GM12878 (cell line): ENCODE measurements at regions not wholly inside any gene's neighbourhood (a gene's known extent, or its start where the extent isn't known, plus 50 kb on each side); places are given as distances from the start of the nearest gene placed in this dataset.

Experiments
- ATAC-seq: fragments of 200-7000 bp; cut with Tn5 transposase; 3 replicates; pipeline ENCODE4 v1.9.1; 2020; ENCODE audit warnings: mild to moderate bottlenecking, moderate library complexity
- BruUV-seq: library from RNA; stranded (reverse); fragments of 400-500 nt; replicated peaks from 2 replicates; lab custom pipeline; 2021; lab: Mats Ljungman, UMichigan
- CTCF ChIA-PET: fragments of 300-600 bp; sonication (Branson Sonifier 250); formaldehyde crosslinking; extraction: SDS; loops from one replicate; lab custom pipeline; 2021; ENCODE audit warnings: inconsistent platforms; lab: Yijun Ruan, JAX
- POLR2A ChIA-PET: fragments of 350-600 bp; formaldehyde crosslinking; extraction: SDS; loops from one replicate; lab custom pipeline; 2021; ENCODE audit warnings: inconsistent platforms; lab: Charles Lee
- RAD21 ChIA-PET: fragments of 300-600 bp; sonication (Branson Sonifier 250); formaldehyde crosslinking; loops from one replicate; lab custom pipeline; 2023; ENCODE audit warnings: antibody characterized with exemption; ENCODE audit not compliant: unreplicated experiment; lab: Charles Lee
- SMC1A ChIA-PET: fragments of 300-600 bp; sonication (Branson Sonifier 250); formaldehyde crosslinking; loops from one replicate; lab custom pipeline; 2023; ENCODE audit not compliant: unreplicated experiment, uncharacterized antibody; lab: Charles Lee
- DNase-seq: peaks from one replicate; pipeline ENCODE4 v3.0.0-alpha.2; 2011; ENCODE audit warnings: low read depth, low spot score
- FAIRE-seq: peaks from 3 replicates; lab custom pipeline; 2011; peaks lifted over from hg19 to GRCh38; lab: Jason Lieb, UNC
- H2AFZ ChIP-seq: 2 replicates; pipeline ENCODE4 v1.6.0; 2011; ENCODE audit warnings: low read depth, low read length, control low read depth; ENCODE audit not compliant: control insufficient read depth
- H3K27ac ChIP-seq: 2 replicates; pipeline ENCODE4 v1.5.1; 2011; ENCODE audit warnings: control low read depth; ENCODE audit not compliant: control insufficient read depth, insufficient read depth
- H3K27me3 ChIP-seq, 2 experiments: replicated peaks in 1 of 2; 2 replicates each; pipeline versions ENCODE4 v1.6.0 to v1.6.1; 2011; ENCODE audit warnings: low read length in 1 of 2; ENCODE audit not compliant: control insufficient read depth in 2 of 2, insufficient read depth in 2 of 2
- H3K36me3 ChIP-seq, 2 experiments: 2 replicates each; pipeline ENCODE4 v1.5.1; 2011; ENCODE audit warnings: low read length in 1 of 2; ENCODE audit not compliant: control insufficient read depth in 2 of 2, insufficient read depth in 2 of 2
- H3K4me1 ChIP-seq: 2 replicates; pipeline ENCODE4 v1.6.1; 2011; ENCODE audit warnings: mild to moderate bottlenecking, low read length, moderate library complexity, mixed read lengths; ENCODE audit not compliant: control insufficient read depth, insufficient read depth
- H3K4me2 ChIP-seq: 2 replicates; pipeline ENCODE4 v1.6.0; 2011; ENCODE audit warnings: control low read depth; ENCODE audit not compliant: control insufficient read depth, insufficient read depth
- H3K4me3 ChIP-seq: fragments of 200-600 bp; sonication (generic); 2 replicates; pipeline ENCODE4 v1.5.1; 2016
- H3K79me2 ChIP-seq: 2 replicates; pipeline ENCODE4 v1.6.0; 2011; ENCODE audit warnings: low read length; ENCODE audit not compliant: control insufficient read depth, insufficient read depth
- H3K9ac ChIP-seq: 2 replicates; pipeline ENCODE4 v1.8.0; 2011; ENCODE audit warnings: low read length, control low read depth, mixed read lengths; ENCODE audit not compliant: control insufficient read depth, insufficient read depth
- H3K9me3 ChIP-seq: replicated peaks from 3 replicates; pipeline ENCODE4 v1.5.1; 2011; ENCODE audit warnings: mild to moderate bottlenecking, low read length; ENCODE audit not compliant: control insufficient read depth, insufficient read depth
- H4K20me1 ChIP-seq: 2 replicates; pipeline ENCODE4 v1.6.0; 2011; ENCODE audit not compliant: control insufficient read depth, insufficient read depth
- EP300 ChIP-seq, 2 experiments: fragments of 150-350 bp in 1 of 2; IDR thresholded peaks; 2 replicates each; pipeline ENCODE4 v1.6.1; 2011 to 2012; ENCODE audit warnings: low read depth in 2 of 2, low read length in 2 of 2, borderline replicate concordance in 1 of 2, improper control_type of control experiment in 1 of 2, inconsistent platforms in 1 of 2; ENCODE audit not compliant: control insufficient read depth in 1 of 2
- GABPA ChIP-seq: IDR thresholded peaks from 2 replicates; pipeline ENCODE4 v1.6.1; 2014; ENCODE audit warnings: antibody characterized with exemption, low read depth, mild to moderate bottlenecking, inconsistent platforms
- GATAD2B ChIP-seq: fragments of 450-650 bp; conservative IDR thresholded peaks from 2 replicates; pipeline ENCODE4 v1.6.1; 2017; ENCODE audit warnings: low read depth, mild to moderate bottlenecking, moderate library complexity
- HDAC2 ChIP-seq: fragments of 200-600 bp; sonication (generic); IDR thresholded peaks from 2 replicates; pipeline ENCODE4 v1.6.1; 2017
- JUNB ChIP-seq: IDR thresholded peaks from 2 replicates; pipeline ENCODE4 v1.6.1; 2016; ENCODE audit warnings: antibody characterized with exemption, mild to moderate bottlenecking
- KDM1A ChIP-seq: fragments of 200-600 bp; sonication (generic); IDR thresholded peaks from 2 replicates; pipeline ENCODE4 v1.6.1; 2016; ENCODE audit warnings: borderline replicate concordance
- POLR2AphosphoS5 ChIP-seq: IDR thresholded peaks from 2 replicates; pipeline ENCODE4 v1.6.1; 2011; ENCODE audit warnings: mild to moderate bottlenecking, low read length, inconsistent platforms
- STAT1 ChIP-seq: fragments of 450-650 bp; conservative IDR thresholded peaks from 2 replicates; pipeline ENCODE4 v1.6.1; 2014; ENCODE audit warnings: antibody characterized with exemption, mild to moderate bottlenecking
- TAF1 ChIP-seq: IDR thresholded peaks from 2 replicates; pipeline ENCODE4 v1.6.1; 2011; ENCODE audit warnings: mild to moderate bottlenecking, low read depth, low read length, borderline replicate concordance
- WRNIP1 ChIP-seq: IDR thresholded peaks from 2 replicates; pipeline ENCODE4 v1.6.1; 2011; ENCODE audit warnings: low read depth, low read length, improper control_type of control experiment, borderline replicate concordance
- YBX1 ChIP-seq: fragments of 450-650 bp; IDR thresholded peaks from 2 replicates; pipeline ENCODE4 v1.6.1; 2016; ENCODE audit warnings: antibody characterized with exemption
- WGBS: methylation state at CpG from one replicate; pipeline ENCODE4 v1.1.6; 2016; ENCODE audit warnings: low lambda C conversion rate; ENCODE audit not compliant: insufficient replicate concordance, insufficient coverage; ENCODE audit errors: missing lambda C conversion rate; 5-methylcytosine and 5-hydroxymethylcytosine counted together
- in situ Hi-C: fragments of 300-500 bp; cut with MboI; formaldehyde crosslinking; loops from 9 replicates; pipeline ENCODE4 v1.14.3; 2018; ENCODE audit warnings: mixed read lengths
- intact Hi-C: fragments of 100-400 bp; cut with micrococcal nuclease; formaldehyde crosslinking; loops from one replicate; pipeline ENCODE4 v1.14.2; 2022; ENCODE audit not compliant: unreplicated experiment
- TF ChIP-seq, protein P1 (sequence below): fragments of 450-650 bp; IDR thresholded peaks from 2 replicates; pipeline ENCODE4 v1.6.1; 2017; ENCODE audit warnings: mild to moderate bottlenecking, moderate library complexity

DNA sequence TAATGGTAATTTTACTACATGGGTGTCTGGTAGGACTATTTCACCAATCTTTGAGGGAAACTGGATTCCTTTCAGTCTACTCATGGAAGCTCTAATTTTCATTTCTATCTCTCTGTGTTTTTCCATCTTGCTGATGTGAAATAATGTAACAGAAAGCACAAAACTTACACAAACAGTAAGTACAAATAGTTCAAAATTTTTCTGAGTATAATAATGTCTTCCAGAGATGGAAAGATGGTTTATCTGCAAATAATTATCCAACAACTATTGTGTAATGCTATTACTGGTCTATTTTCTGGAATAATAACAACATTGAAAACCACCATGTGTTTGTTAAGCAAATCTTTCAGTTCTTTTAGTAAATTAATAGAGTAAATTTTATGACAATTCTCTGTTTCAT lies 565.8 kb upstream of the MGMT start:
- Histone ChIP-seq H3K36me3 (no peaks in the 10 kb centered on the region), H3K27me3 (no peaks in the 10 kb centered on the region), H3K9me3 (no peaks in the 10 kb centered on the region), H2AFZ (no peak overlapping the region), H3K27ac (no peak overlapping the region), H3K4me3 (no peak overlapping the region), H3K4me2 (no peak overlapping the region), H3K9ac (no peak overlapping the region), H3K79me2 (no peaks in the 10 kb centered on the region), H3K4me1 (no peaks in the 10 kb centered on the region), H4K20me1 (no peaks in the 10 kb centered on the region)
- no peak for FAIRE-seq
- in situ Hi-C loops (no loop called here), intact Hi-C loops (no loop called here)
- no peak for TF ChIP-seq JUNB
- TF ChIP-seq STAT1, result no peak
- TF ChIP-seq POLR2AphosphoS5, result no peak
- TF ChIP-seq GATAD2B, result no peak
- no peak for TF ChIP-seq HDAC2
- TF ChIP-seq YBX1, result no peak
- TF ChIP-seq TAF1, result no peak
- BruUV-seq, result no TSS peak
- SMC1A ChIA-PET, result no interaction called here
- no peak for DNase-seq
- no peak for ATAC-seq
- POLR2A ChIA-PET, result no interaction called here
- RAD21 ChIA-PET, result no interaction called here
- CTCF ChIA-PET, result no interaction called here

DNA sequence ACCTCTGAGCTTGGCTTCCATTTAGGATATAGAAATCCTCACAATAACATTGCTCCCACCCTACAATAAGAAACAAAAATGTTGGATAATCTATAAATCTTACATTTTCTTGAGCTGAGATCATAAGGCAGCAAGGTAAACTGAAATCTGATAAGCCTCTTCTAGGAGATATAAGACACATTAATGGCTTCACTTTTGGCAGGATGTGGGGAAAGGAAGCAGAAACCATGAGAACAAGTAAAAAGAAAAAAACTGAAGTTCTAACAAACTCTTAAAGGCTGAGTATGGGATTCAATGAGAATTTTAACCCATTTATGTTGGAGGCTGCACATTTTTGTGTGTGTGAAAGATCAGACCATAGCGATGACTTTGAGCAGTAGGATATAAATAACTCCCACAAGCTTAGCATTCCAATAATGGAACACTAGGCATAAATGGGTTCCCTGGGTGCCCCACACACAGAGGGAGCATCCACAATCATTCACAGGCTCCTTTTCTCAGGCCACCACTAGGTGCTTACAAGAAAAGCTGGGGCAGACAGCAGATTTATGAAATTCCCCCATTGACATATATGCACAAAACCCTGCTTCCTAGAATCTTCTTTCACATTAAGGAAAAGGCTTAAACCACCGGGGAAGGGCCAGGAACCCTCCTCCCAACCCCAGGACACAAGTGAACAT lies 564.9 kb upstream of the MGMT start:
- no peak overlapping the region for H3K9ac ChIP-seq
- no peak for ATAC-seq
- in situ Hi-C loops (no loop called here), intact Hi-C loops (no loop called here)
- H3K27me3 ChIP-seq, result no peaks in the 10 kb centered on the region
- H3K9me3 ChIP-seq, result no peaks in the 10 kb centered on the region; the same call in 2 of the 3 replicates
- ChIA-PET RAD21 (no interaction called here), SMC1A (no interaction called here), CTCF (no interaction called here), POLR2A (no interaction called here)
- H3K79me2 ChIP-seq, result no peaks in the 10 kb centered on the region
- H2AFZ ChIP-seq, result no peak overlapping the region
- H3K4me2 ChIP-seq, result no peak overlapping the region
- H4K20me1 ChIP-seq, result no peaks in the 10 kb centered on the region
- H3K27ac ChIP-seq, result no peak overlapping the region
- no peaks in the 10 kb centered on the region for H3K4me1 ChIP-seq
- no TSS peak for BruUV-seq
- H3K4me3 ChIP-seq, result no peak overlapping the region
- WGBS, result 55% methylated on average over 2 of the region's 2 CpGs
- H3K36me3 ChIP-seq, result no peaks in the 10 kb centered on the region
- DNase-seq, result no peak
- FAIRE-seq, result no peak
- no peak for TF ChIP-seq EP300 (IDR thresholded peaks at IDR 0.05; ENCODE audit: borderline replicate concordance in 1 of 2, control insufficient read depth in 1 of 2, low read depth in 2 of 2, low read length in 2 of 2)
- TF ChIP-seq KDM1A, result no peak
- no peak for TF ChIP-seq POLR2AphosphoS5
- TF ChIP-seq, protein P1, sequence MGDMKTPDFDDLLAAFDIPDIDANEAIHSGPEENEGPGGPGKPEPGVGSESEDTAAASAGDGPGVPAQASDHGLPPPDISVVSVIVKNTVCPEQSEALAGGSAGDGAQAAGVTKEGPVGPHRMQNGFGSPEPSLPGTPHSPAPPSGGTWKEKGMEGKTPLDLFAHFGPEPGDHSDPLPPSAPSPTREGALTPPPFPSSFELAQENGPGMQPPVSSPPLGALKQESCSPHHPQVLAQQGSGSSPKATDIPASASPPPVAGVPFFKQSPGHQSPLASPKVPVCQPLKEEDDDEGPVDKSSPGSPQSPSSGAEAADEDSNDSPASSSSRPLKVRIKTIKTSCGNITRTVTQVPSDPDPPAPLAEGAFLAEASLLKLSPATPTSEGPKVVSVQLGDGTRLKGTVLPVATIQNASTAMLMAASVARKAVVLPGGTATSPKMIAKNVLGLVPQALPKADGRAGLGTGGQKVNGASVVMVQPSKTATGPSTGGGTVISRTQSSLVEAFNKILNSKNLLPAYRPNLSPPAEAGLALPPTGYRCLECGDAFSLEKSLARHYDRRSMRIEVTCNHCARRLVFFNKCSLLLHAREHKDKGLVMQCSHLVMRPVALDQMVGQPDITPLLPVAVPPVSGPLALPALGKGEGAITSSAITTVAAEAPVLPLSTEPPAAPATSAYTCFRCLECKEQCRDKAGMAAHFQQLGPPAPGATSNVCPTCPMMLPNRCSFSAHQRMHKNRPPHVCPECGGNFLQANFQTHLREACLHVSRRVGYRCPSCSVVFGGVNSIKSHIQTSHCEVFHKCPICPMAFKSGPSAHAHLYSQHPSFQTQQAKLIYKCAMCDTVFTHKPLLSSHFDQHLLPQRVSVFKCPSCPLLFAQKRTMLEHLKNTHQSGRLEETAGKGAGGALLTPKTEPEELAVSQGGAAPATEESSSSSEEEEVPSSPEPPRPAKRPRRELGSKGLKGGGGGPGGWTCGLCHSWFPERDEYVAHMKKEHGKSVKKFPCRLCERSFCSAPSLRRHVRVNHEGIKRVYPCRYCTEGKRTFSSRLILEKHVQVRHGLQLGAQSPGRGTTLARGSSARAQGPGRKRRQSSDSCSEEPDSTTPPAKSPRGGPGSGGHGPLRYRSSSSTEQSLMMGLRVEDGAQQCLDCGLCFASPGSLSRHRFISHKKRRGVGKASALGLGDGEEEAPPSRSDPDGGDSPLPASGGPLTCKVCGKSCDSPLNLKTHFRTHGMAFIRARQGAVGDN, result no peak
- TF ChIP-seq GABPA, result no peak
- no peak for TF ChIP-seq WRNIP1
